Psoas muscle (tissue), 7 donors: ENCODE measurements at regions not wholly inside any gene's neighbourhood (a gene's known extent, or its start where the extent isn't known, plus 50 kb on each side); places are given as distances from the start of the nearest gene placed in this dataset.
"Not testable (repeated sequence)": the region's sequence is repeated elsewhere in the genome, so short reads cannot be mapped to it uniquely, and the experiment has no call there.

Experiments
- ATAC-seq, 4 donors: fragments of 200-7000 bp; cut with Tn5 transposase; one replicate each; pipeline ENCODE4 v1.9.1; 2020; ENCODE audit warnings: moderate library complexity in 3 of 4, mild to moderate bottlenecking in 2 of 4
- DNase-seq, 2 donors: peaks; one replicate each; pipeline ENCODE4 v3.0.0-alpha.2; 2020
- H3K27ac ChIP-seq: fragments of 200-600 bp; one replicate; pipeline ENCODE4 v1.8.0; 2022
- H3K27me3 ChIP-seq, 3 donors: fragments of 200-600 bp in 1 of 3; one replicate each; pipeline versions ENCODE4 v1.6.1 to v1.8.0; 2013 to 2022; ENCODE audit warnings: low read length in 2 of 3, mild to moderate bottlenecking in 2 of 3, moderate library complexity in 1 of 3; ENCODE audit not compliant: insufficient read depth in 3 of 3
- H3K36me3 ChIP-seq, 2 donors: fragments of 200-600 bp in 1 of 2; one replicate each; pipeline versions ENCODE4 v1.6.1 to v1.8.0; 2013 to 2022; ENCODE audit warnings: low read depth in 1 of 2, mild to moderate bottlenecking in 1 of 2, moderate library complexity in 1 of 2; ENCODE audit not compliant: insufficient read depth in 1 of 2
- H3K4me1 ChIP-seq: fragments of 200-600 bp; one replicate; pipeline ENCODE4 v1.8.0; 2022
- H3K4me3 ChIP-seq: fragments of 200-600 bp; one replicate; pipeline ENCODE4 v1.8.0; 2022; ENCODE audit warnings: mild to moderate bottlenecking
- H3K9me3 ChIP-seq: fragments of 200-600 bp; one replicate; pipeline ENCODE4 v1.8.0; 2022
- CTCF ChIP-seq: fragments of 200-600 bp; IDR thresholded peaks from one replicate; pipeline ENCODE4 v1.8.0; 2022; ENCODE audit warnings: antibody characterized with exemption
- WGBS, 3 donors: extraction: QIAGEN DNeasy Blood & Tissue Kit; methylation state at CpG; one replicate each; pipeline versions ENCODE4 v1.1.6 to v1.1.7; 2013; 5-methylcytosine and 5-hydroxymethylcytosine counted together
- intact Hi-C, 2 donors: fragments of 100-400 bp; cut with DNase I; formaldehyde crosslinking; loops; one replicate each; pipeline versions ENCODE4 v1.11.0 to v1.14.2; 2022
- donor health status: healthy with polysubstance abuse.
- donor health status: DM: no; HTN: no; CAD: no; lungs with moderate emphysema.
- donor health status: Bipolar disorder and iron deficiency.
- donor health status: healthy.
- donor health status: DM: yes; HTN: yes; CAD: no.
- donor health status: DM: no; HTN: no; CAD: no.
- donor health status: DM: yes; HTN: yes; CAD: no.

- intact Hi-C loops, result no loop called here
- no peak overlapping the region for H3K27ac ChIP-seq
- H3K9me3 ChIP-seq, result no peaks in the 10 kb centered on the region
- DNase-seq (no peak), ATAC-seq (no peak)
- no peaks in the 10 kb centered on the region for H3K4me1 ChIP-seq
- no peaks in the 10 kb centered on the region for H3K27me3 ChIP-seq
- H3K4me3 ChIP-seq, result no peak overlapping the region
- no peak for TF ChIP-seq CTCF
- 82 to 91% (median 89%) methylated on average over 2 of the region's 2 CpGs for WGBS, 3 donors
- H3K36me3 ChIP-seq, result no peaks in the 10 kb centered on the region
Observed at GRCh38 chr2:159872353-159872752, 74.3 kb upstream of the CD302 start.

- DNase-seq, H3K4me1 ChIP-seq, H3K4me3 ChIP-seq, H3K27me3 ChIP-seq, intact Hi-C loops, H3K36me3 ChIP-seq, ATAC-seq, H3K9me3 ChIP-seq, H3K27ac ChIP-seq: not testable (repeated sequence)
- WGBS, 3 donors, result 85 to 96% (median 95%) methylated on average over 4 to 5 of the region's 7 CpGs
Observed at GRCh38 chr2:159868598-159869159, 70.7 kb upstream of the CD302 start.

GRCh38 chr2:159867567-159868361 is 69.8 kb upstream of the CD302 start:
- ATAC-seq (no peak), DNase-seq (no peak)
- no peak overlapping the region for H3K27ac ChIP-seq
- H3K4me1 ChIP-seq, result no peaks in the 10 kb centered on the region
- TF ChIP-seq CTCF, result no peak
- no peaks in the 10 kb centered on the region for H3K9me3 ChIP-seq
- intact Hi-C loops, result no loop called here
- H3K27me3 ChIP-seq, result no peaks in the 10 kb centered on the region
- H3K36me3 ChIP-seq, result no peaks in the 10 kb centered on the region
- H3K4me3 ChIP-seq, result no peak overlapping the region

- 66 to 89% (median 86%) methylated on average over 2 of the region's 2 CpGs for WGBS, 3 donors
- H3K4me1 ChIP-seq, result no peaks in the 10 kb centered on the region
- ATAC-seq (no peak), DNase-seq (no peak)
- H3K36me3 ChIP-seq, result no peaks in the 10 kb centered on the region
- no peak for TF ChIP-seq CTCF
- H3K9me3 ChIP-seq, result no peaks in the 10 kb centered on the region
- no peak overlapping the region for H3K27ac ChIP-seq
- H3K4me3 ChIP-seq, result no peak overlapping the region
- intact Hi-C loops, result no loop called here
- H3K27me3 ChIP-seq, result no peaks in the 10 kb centered on the region
Observed at GRCh38 chr2:159863526-159864160, 65.6 kb upstream of the CD302 start.

- Histone ChIP-seq H3K36me3 (no peaks in the 10 kb centered on the region), H3K27ac (no peak overlapping the region), H3K4me3 (no peak overlapping the region), H3K9me3 (no peaks in the 10 kb centered on the region), H3K27me3 (no peaks in the 10 kb centered on the region), H3K4me1 (no peaks in the 10 kb centered on the region)
- whole genome bisulfite sequencing, 3 donors, result 81 to 87% (median 84%) methylated on average over 4 of the region's 4 CpGs
- intact Hi-C loops, result no loop called here
- DNase-seq (no peak), ATAC-seq (no peak)
- no peak for TF ChIP-seq CTCF
Observed at GRCh38 chr2:159860581-159861310, 62.7 kb upstream of the CD302 start.
